ENCODE measurements at regions not wholly inside any gene's neighbourhood (a gene's known extent, or its start where the extent isn't known, plus 50 kb on each side); places are given as distances from the start of the nearest gene placed in this dataset.

DNA sequence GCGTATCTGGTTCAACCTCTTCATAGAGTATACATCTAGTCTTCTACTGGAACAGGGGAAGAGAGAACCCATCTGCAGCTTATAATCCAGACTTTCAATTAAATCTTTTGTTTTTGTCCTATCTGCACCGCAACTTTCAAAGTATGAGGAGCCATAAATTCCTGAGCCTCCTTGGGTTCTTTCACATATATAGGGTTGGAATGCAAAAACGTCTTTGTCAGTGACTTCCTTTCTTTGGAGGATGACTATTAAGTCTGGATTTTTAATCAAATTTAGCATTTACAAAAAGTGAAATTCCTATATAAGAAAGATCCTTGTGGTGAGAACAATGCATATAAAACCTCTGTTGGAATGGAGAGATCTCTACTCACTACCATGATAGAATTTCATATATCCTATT lies 370.8 kb downstream of the TMEM38B start:
- H3K79me1 ChIP-seq (replicated peaks; ENCODE audit: low read length, poor library complexity, severe bottlenecking), result no peaks in the 10 kb centered on the region
- H3K4ac ChIP-seq (ENCODE audit: low read depth in 1 of 2, low read length in 2 of 2), result no peak overlapping the region
- H2AK5ac ChIP-seq (ENCODE audit: low read length, severe bottlenecking), result no peak overlapping the region
- no peak overlapping the region for H4K8ac ChIP-seq (ENCODE audit: low read length)
- 55% methylated on average over 3 of the region's 3 CpGs for WGBS
- no peak overlapping the region for H2BK120ac ChIP-seq (ENCODE audit: low read depth, low read length)
- no peak for DNase-seq
- no peaks in the 10 kb centered on the region for H3K36me3 ChIP-seq (ENCODE audit: control insufficient read depth in 1 of 2, insufficient read depth in 2 of 2, low read depth in 1 of 2, low read length in 2 of 2)
- no peak overlapping the region for H3K9ac ChIP-seq (ENCODE audit: low read length)
- no peak overlapping the region for H3K4me3 ChIP-seq (ENCODE audit: insufficient read depth in 1 of 2, low read depth in 1 of 2, low read length in 2 of 2)
- no peak overlapping the region for H2BK15ac ChIP-seq (ENCODE audit: low read depth, poor library complexity, severe bottlenecking)
- H3K23ac ChIP-seq (ENCODE audit: low read length in 2 of 2), result no peak overlapping the region
- H3K4me2 ChIP-seq (ENCODE audit: low read length, poor library complexity, severe bottlenecking), result no peak overlapping the region
- H3K14ac ChIP-seq (ENCODE audit: low read length in 2 of 2), result no peak overlapping the region
- H2AFZ ChIP-seq (ENCODE audit: low read depth, low read length), result no peak overlapping the region
- no peak overlapping the region for H3K27ac ChIP-seq (ENCODE audit: low read length, poor library complexity, severe bottlenecking)
- no peak overlapping the region for H2BK12ac ChIP-seq (ENCODE audit: low read length in 2 of 2)
- H2BK5ac ChIP-seq (ENCODE audit: low read depth, low read length, poor library complexity, severe bottlenecking), result no peak overlapping the region
- H3K9me3 ChIP-seq (ENCODE audit: control insufficient read depth, low read length), result peaks cover 3% of the 10 kb centered on the region
- no peak overlapping the region for H4K91ac ChIP-seq (ENCODE audit: low read length)
- H3K4me1 ChIP-seq (ENCODE audit: control insufficient read depth, insufficient read depth, low read depth, low read length), result no peaks in the 10 kb centered on the region
- no peaks in the 10 kb centered on the region for H3K27me3 ChIP-seq (ENCODE audit: control insufficient read depth in 1 of 2, insufficient read depth in 1 of 2, low read length in 2 of 2)
- no peak overlapping the region for H3K18ac ChIP-seq (ENCODE audit: low read depth in 1 of 2, low read length in 2 of 2)

DNA sequence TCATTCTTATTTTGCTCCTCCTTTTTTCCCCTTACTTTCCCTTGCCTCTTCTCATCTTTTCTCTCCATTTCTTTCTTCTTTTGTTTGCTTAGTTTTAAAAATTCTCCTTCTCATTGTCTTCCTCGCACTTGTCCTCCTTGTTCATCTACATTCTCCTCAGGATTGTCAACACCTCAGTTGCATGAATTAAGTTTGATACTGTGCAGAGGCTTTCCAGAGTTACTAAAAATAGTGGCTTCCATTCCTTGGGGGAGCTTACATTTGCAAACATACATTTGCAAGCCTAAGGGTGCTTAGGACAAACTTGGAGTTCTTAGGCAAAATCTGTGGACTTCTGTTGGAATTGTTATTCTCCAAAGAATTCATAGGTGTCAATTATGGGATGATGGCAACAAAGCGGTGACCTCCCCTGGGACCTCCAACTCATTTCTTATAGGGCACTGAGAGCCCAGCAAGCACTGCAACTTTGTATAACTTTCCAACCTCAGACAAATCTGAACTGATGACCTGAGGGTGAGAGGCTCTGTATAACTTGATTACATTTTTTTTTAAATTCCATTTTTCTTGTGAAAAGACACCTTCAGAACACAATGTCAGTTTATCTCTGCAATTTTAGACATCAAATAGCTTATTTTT lies 371.4 kb downstream of the TMEM38B start:
- Histone ChIP-seq H3K4me2 (ENCODE audit: low read length, poor library complexity, severe bottlenecking) (no peak overlapping the region), H3K36me3 (ENCODE audit: control insufficient read depth in 1 of 2, insufficient read depth in 2 of 2, low read depth in 1 of 2, low read length in 2 of 2) (no peaks in the 10 kb centered on the region), H3K18ac (ENCODE audit: low read depth in 1 of 2, low read length in 2 of 2) (no peak overlapping the region), H2BK15ac (ENCODE audit: low read depth, poor library complexity, severe bottlenecking) (no peak overlapping the region), H3K23ac (ENCODE audit: low read length in 2 of 2) (no peak overlapping the region), H3K4me3 (ENCODE audit: insufficient read depth in 1 of 2, low read depth in 1 of 2, low read length in 2 of 2) (no peak overlapping the region), H3K9ac (ENCODE audit: low read length) (no peak overlapping the region), H2BK12ac (ENCODE audit: low read length in 2 of 2) (no peak overlapping the region), H3K27me3 (ENCODE audit: control insufficient read depth in 1 of 2, insufficient read depth in 1 of 2, low read length in 2 of 2) (no peaks in the 10 kb centered on the region), H4K8ac (ENCODE audit: low read length) (no peak overlapping the region), H4K91ac (ENCODE audit: low read length) (no peak overlapping the region), H2BK5ac (ENCODE audit: low read depth, low read length, poor library complexity, severe bottlenecking) (no peak overlapping the region), H3K4me1 (ENCODE audit: control insufficient read depth, insufficient read depth, low read depth, low read length) (no peaks in the 10 kb centered on the region), H3K79me1 (replicated peaks; ENCODE audit: low read length, poor library complexity, severe bottlenecking) (no peaks in the 10 kb centered on the region), H2BK120ac (ENCODE audit: low read depth, low read length) (no peak overlapping the region), H3K14ac (ENCODE audit: low read length in 2 of 2) (no peak overlapping the region), H2AFZ (ENCODE audit: low read depth, low read length) (no peak overlapping the region), H2AK5ac (ENCODE audit: low read length, severe bottlenecking) (no peak overlapping the region), H3K9me3 (ENCODE audit: control insufficient read depth, low read length) (peaks cover 3% of the 10 kb centered on the region), H3K27ac (ENCODE audit: low read length, poor library complexity, severe bottlenecking) (no peak overlapping the region), H3K4ac (ENCODE audit: low read depth in 1 of 2, low read length in 2 of 2) (no peak overlapping the region)
- no peak for DNase-seq
- 72% methylated on average over 2 of the region's 2 CpGs for WGBS

DNA sequence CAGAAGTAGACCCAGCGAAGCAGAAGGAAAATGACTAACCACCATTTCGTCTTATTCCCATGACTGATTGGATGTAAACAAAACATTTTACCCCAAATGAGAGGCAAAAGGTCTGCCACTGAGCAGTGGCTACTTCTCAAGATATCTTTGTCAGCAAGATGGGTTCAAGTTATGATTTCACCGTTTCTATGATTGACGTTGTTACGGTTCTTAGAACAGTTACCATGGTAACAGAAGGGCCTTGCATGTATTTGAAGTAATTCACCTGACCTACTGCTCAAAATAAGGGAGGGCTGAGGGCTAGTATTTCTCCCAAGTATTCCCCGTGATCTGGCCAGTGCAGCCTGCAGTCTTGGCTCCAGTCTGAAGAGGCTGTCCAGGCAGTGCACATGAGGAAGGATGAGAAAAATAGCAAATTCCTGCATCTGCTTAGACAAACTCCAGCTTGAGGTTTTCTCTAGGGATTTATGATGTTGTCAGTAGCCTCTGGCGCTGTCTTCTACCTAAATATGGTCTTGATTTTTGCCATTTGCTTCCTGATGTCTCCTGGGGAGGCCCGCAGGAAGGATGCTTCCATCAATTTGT lies 372.7 kb downstream of the TMEM38B start:
- Histone ChIP-seq H3K79me1 (replicated peaks; ENCODE audit: low read length, poor library complexity, severe bottlenecking) (no peaks in the 10 kb centered on the region), H2BK5ac (ENCODE audit: low read depth, low read length, poor library complexity, severe bottlenecking) (no peak overlapping the region), H2BK15ac (ENCODE audit: low read depth, poor library complexity, severe bottlenecking) (no peak overlapping the region), H2AFZ (ENCODE audit: low read depth, low read length) (no peak overlapping the region), H3K9ac (ENCODE audit: low read length) (no peak overlapping the region), H3K4me2 (ENCODE audit: low read length, poor library complexity, severe bottlenecking) (no peak overlapping the region), H2BK120ac (ENCODE audit: low read depth, low read length) (no peak overlapping the region), H3K9me3 (ENCODE audit: control insufficient read depth, low read length) (peaks cover 3% of the 10 kb centered on the region), H3K4me1 (ENCODE audit: control insufficient read depth, insufficient read depth, low read depth, low read length) (no peaks in the 10 kb centered on the region), H3K4me3 (ENCODE audit: insufficient read depth in 1 of 2, low read depth in 1 of 2, low read length in 2 of 2) (no peak overlapping the region), H3K27ac (ENCODE audit: low read length, poor library complexity, severe bottlenecking) (no peak overlapping the region), H3K14ac (ENCODE audit: low read length in 2 of 2) (no peak overlapping the region), H3K27me3 (ENCODE audit: control insufficient read depth in 1 of 2, insufficient read depth in 1 of 2, low read length in 2 of 2) (no peaks in the 10 kb centered on the region), H4K8ac (ENCODE audit: low read length) (no peak overlapping the region), H2BK12ac (ENCODE audit: low read length in 2 of 2) (no peak overlapping the region), H4K91ac (ENCODE audit: low read length) (no peak overlapping the region), H3K36me3 (ENCODE audit: control insufficient read depth in 1 of 2, insufficient read depth in 2 of 2, low read depth in 1 of 2, low read length in 2 of 2) (no peaks in the 10 kb centered on the region), H3K18ac (ENCODE audit: low read depth in 1 of 2, low read length in 2 of 2) (no peak overlapping the region), H3K4ac (ENCODE audit: low read depth in 1 of 2, low read length in 2 of 2) (no peak overlapping the region), H2AK5ac (ENCODE audit: low read length, severe bottlenecking) (no peak overlapping the region), H3K23ac (ENCODE audit: low read length in 2 of 2) (no peak overlapping the region)
- no peak for DNase-seq
- WGBS, result 73% methylated on average over 8 of the region's 8 CpGs

DNA sequence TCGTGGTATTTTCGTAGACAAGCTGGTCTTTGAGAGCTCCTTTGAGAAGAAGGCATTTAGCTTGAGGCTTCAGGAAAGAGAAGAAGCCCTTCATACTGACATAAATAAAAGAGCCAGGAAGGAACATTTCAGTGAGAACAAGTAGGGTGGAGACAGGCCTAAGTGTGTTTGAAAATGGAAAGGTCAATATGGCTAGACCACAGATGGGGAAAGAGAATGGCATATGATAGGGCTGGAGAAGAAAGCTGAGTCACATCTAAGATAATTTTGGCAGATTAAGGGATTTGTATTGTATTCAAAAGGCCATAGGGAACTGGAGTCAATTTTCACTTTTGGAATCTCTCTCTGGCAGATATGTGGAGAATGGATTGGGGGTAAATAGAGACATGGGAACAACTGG lies 374.9 kb downstream of the TMEM38B start:
- Histone ChIP-seq H3K27ac (ENCODE audit: low read length, poor library complexity, severe bottlenecking) (no peak overlapping the region), H2AK5ac (ENCODE audit: low read length, severe bottlenecking) (no peak overlapping the region), H4K8ac (ENCODE audit: low read length) (no peak overlapping the region), H3K4me3 (ENCODE audit: insufficient read depth in 1 of 2, low read depth in 1 of 2, low read length in 2 of 2) (no peak overlapping the region), H3K18ac (ENCODE audit: low read depth in 1 of 2, low read length in 2 of 2) (no peak overlapping the region), H3K9ac (ENCODE audit: low read length) (no peak overlapping the region), H2BK5ac (ENCODE audit: low read depth, low read length, poor library complexity, severe bottlenecking) (no peak overlapping the region), H3K79me1 (replicated peaks; ENCODE audit: low read length, poor library complexity, severe bottlenecking) (no peaks in the 10 kb centered on the region), H2BK12ac (ENCODE audit: low read length in 2 of 2) (no peak overlapping the region), H3K27me3 (ENCODE audit: control insufficient read depth in 1 of 2, insufficient read depth in 1 of 2, low read length in 2 of 2) (no peaks in the 10 kb centered on the region), H2BK15ac (ENCODE audit: low read depth, poor library complexity, severe bottlenecking) (no peak overlapping the region), H3K14ac (ENCODE audit: low read length in 2 of 2) (no peak overlapping the region), H4K91ac (ENCODE audit: low read length) (no peak overlapping the region), H2AFZ (ENCODE audit: low read depth, low read length) (no peak overlapping the region), H2BK120ac (ENCODE audit: low read depth, low read length) (no peak overlapping the region), H3K23ac (ENCODE audit: low read length in 2 of 2) (no peak overlapping the region), H3K9me3 (ENCODE audit: control insufficient read depth, low read length) (peaks cover 3% of the 10 kb centered on the region), H3K4me1 (ENCODE audit: control insufficient read depth, insufficient read depth, low read depth, low read length) (no peaks in the 10 kb centered on the region), H3K36me3 (ENCODE audit: control insufficient read depth in 1 of 2, insufficient read depth in 2 of 2, low read depth in 1 of 2, low read length in 2 of 2) (no peaks in the 10 kb centered on the region), H3K4me2 (ENCODE audit: low read length, poor library complexity, severe bottlenecking) (no peak overlapping the region), H3K4ac (ENCODE audit: low read depth in 1 of 2, low read length in 2 of 2) (no peak overlapping the region)
- 44% methylated on average over 2 of the region's 2 CpGs for WGBS
- DNase-seq, result no peak

All from mesenchymal stem cell (in vitro differentiated cells and primary cell).